Lower lobe of right lung (tissue), 2 donors: ENCODE measurements at regions not wholly inside any gene's neighbourhood (a gene's known extent, or its start where the extent isn't known, plus 50 kb on each side); places are given as distances from the start of the nearest gene placed in this dataset.

Source experiments
- ATAC-seq, 2 donors: fragments of 200-7000 bp; cut with Tn5 transposase; one replicate each; pipeline ENCODE4 v1.9.1; 2020 to 2022; ENCODE audit warnings: mild to moderate bottlenecking in 2 of 2, moderate library complexity in 2 of 2
- DNase-seq: peaks from one replicate; pipeline ENCODE4 v3.0.0-alpha.2; 2020
- H3K27ac ChIP-seq: fragments of 200-600 bp; one replicate; pipeline ENCODE4 v1.8.0; 2022
- H3K27me3 ChIP-seq: fragments of 200-600 bp; one replicate; pipeline ENCODE4 v1.8.0; 2022; ENCODE audit warnings: low read depth
- H3K36me3 ChIP-seq: fragments of 200-600 bp; one replicate; pipeline ENCODE4 v1.8.0; 2022; ENCODE audit warnings: mild to moderate bottlenecking
- H3K4me1 ChIP-seq: fragments of 200-600 bp; one replicate; pipeline ENCODE4 v1.8.0; 2022
- H3K4me3 ChIP-seq: fragments of 200-600 bp; one replicate; pipeline ENCODE4 v1.8.0; 2022; ENCODE audit warnings: mild to moderate bottlenecking
- H3K9me3 ChIP-seq: fragments of 200-600 bp; one replicate; pipeline ENCODE4 v1.8.0; 2022
- intact Hi-C: fragments of 100-400 bp; cut with DNase I; formaldehyde crosslinking; loops from one replicate; pipeline ENCODE4 v1.11.0; 2022
- TF ChIP-seq, protein P1 (sequence below): fragments of 200-600 bp; IDR thresholded peaks from one replicate; pipeline ENCODE4 v1.8.0; 2022; ENCODE audit warnings: antibody characterized with exemption, mild to moderate bottlenecking
- donor health status: DM: no; HTN: yes; CAD: no; lungs with severe emphysema.

DNA sequence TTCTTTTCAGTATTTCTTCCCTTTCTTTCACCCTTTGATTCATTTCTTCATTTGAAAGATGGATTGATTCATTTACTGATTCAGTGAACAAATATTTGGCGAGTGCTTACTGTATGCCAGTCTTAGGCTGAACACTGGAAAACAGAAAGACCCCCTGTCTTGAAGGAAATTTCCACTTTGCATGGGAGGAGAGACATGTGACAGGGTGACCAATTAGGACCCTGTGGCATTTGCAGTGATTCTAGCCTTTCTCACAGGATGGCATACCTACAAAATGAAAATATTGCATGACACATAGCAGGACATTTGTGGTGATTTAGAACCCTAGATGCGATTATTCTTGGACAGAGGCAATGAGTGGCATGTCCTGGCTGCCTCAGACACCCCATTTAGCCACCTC lies 407.2 kb upstream of the SGCD start:
- intact Hi-C loops, result no loop called here
- H3K9me3 ChIP-seq, result no peaks in the 10 kb centered on the region
- ATAC-seq, result no peak
- H3K4me3 ChIP-seq, result no peak overlapping the region
- no peak for DNase-seq
- H3K36me3 ChIP-seq, result no peaks in the 10 kb centered on the region
- H3K4me1 ChIP-seq, result no peaks in the 10 kb centered on the region
- H3K27me3 ChIP-seq, result no peaks in the 10 kb centered on the region
- TF ChIP-seq, protein P1, sequence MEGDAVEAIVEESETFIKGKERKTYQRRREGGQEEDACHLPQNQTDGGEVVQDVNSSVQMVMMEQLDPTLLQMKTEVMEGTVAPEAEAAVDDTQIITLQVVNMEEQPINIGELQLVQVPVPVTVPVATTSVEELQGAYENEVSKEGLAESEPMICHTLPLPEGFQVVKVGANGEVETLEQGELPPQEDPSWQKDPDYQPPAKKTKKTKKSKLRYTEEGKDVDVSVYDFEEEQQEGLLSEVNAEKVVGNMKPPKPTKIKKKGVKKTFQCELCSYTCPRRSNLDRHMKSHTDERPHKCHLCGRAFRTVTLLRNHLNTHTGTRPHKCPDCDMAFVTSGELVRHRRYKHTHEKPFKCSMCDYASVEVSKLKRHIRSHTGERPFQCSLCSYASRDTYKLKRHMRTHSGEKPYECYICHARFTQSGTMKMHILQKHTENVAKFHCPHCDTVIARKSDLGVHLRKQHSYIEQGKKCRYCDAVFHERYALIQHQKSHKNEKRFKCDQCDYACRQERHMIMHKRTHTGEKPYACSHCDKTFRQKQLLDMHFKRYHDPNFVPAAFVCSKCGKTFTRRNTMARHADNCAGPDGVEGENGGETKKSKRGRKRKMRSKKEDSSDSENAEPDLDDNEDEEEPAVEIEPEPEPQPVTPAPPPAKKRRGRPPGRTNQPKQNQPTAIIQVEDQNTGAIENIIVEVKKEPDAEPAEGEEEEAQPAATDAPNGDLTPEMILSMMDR, result no peak
- H3K27ac ChIP-seq, result no peak overlapping the region

DNA sequence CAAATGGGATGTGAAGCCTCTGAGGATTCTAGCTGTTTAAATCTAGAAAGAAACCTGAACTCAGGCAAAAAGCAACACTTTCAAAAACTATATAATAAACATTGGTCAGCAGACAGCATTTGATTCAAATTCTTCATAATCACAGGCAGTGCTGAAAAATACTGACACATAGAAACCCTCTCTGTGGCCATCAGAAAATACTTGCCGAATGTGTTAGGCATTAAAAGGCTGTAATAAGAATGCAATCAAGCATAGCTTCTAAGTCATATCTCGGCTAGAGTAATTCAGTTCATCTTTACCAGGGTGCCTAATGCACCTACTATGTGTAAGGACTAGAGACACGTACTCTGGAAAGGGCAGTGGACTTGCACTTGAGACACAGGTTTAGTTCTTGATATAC lies 405.3 kb upstream of the SGCD start:
- DNase-seq, result no peak
- ATAC-seq, result no peak
- intact Hi-C loops, result no loop called here
- Histone ChIP-seq H3K27ac (no peak overlapping the region), H3K36me3 (no peaks in the 10 kb centered on the region), H3K4me3 (no peak overlapping the region), H3K27me3 (no peaks in the 10 kb centered on the region), H3K4me1 (no peaks in the 10 kb centered on the region), H3K9me3 (no peaks in the 10 kb centered on the region)
- TF ChIP-seq, protein P1, result no peak

DNA sequence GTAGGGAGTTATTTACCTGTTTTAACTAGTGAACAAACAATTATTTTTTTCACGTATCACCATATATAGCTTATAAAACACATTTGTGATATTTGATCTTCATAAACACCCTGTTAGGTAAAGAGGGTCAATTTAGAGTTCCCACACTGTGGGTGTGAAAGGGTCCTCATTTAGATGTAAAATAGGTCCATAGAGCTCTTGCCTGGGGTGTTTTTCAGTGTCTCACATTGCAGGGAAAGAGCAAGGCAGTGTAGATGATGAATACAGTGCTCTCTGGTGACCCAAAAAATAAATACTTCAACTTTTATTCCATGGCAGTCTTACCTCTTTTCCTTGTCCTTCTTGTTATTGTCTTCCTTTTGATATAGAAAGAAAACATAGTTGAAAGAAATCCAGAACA lies 403.2 kb upstream of the SGCD start:
- DNase-seq (no peak), ATAC-seq (no peak)
- Histone ChIP-seq H3K27me3 (no peaks in the 10 kb centered on the region), H3K27ac (no peak overlapping the region), H3K4me1 (no peaks in the 10 kb centered on the region), H3K9me3 (no peaks in the 10 kb centered on the region), H3K4me3 (no peak overlapping the region), H3K36me3 (no peaks in the 10 kb centered on the region)
- TF ChIP-seq, protein P1, result no peak
- intact Hi-C loops, result no loop called here

DNA sequence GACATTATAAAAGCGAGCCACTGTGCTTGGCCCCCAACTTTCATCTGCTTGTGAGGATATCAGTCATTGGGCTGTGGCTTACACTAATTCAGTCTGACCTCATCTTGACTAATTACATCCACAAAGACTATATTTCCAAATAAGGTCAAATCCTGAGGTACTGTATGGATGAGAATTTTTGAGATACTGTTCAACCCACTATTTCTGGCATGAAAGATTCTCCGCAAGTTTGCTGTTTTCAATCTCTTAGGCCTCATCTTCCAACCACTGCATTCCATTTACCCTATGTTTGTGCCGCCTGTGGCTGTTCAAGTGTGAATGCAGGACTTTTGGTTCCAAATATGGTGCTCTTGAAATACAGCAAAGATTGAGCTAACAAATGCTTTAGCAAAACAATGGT lies 400.9 kb upstream of the SGCD start:
- no peak for ATAC-seq
- TF ChIP-seq, protein P1, result no peak
- H3K27me3 ChIP-seq, result no peaks in the 10 kb centered on the region
- intact Hi-C loops, result no loop called here
- no peaks in the 10 kb centered on the region for H3K4me1 ChIP-seq
- no peak overlapping the region for H3K4me3 ChIP-seq
- no peak for DNase-seq
- no peaks in the 10 kb centered on the region for H3K9me3 ChIP-seq
- no peaks in the 10 kb centered on the region for H3K36me3 ChIP-seq
- H3K27ac ChIP-seq, result no peak overlapping the region

DNA sequence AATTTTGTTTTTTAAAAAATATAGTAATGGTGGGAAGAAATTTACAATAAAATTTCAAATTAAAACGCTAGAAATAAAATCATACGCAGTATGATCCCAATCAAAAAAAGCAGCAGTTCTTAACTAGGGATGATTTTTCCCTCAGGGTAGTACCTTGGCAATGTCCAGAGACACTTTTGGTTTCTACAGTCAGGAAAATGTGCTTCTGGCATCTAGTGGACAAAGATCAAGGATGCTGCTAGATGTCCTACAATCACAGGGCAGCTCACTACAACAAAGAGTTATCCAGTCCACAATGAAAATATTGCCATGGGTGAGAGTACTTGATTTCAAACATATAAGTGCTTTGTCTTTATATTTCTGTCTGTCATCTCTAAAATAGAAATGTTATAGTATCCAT lies 400.2 kb upstream of the SGCD start:
- Histone ChIP-seq H3K9me3 (no peaks in the 10 kb centered on the region), H3K4me1 (no peaks in the 10 kb centered on the region), H3K36me3 (no peaks in the 10 kb centered on the region), H3K27ac (no peak overlapping the region), H3K4me3 (no peak overlapping the region), H3K27me3 (no peaks in the 10 kb centered on the region)
- ATAC-seq (no peak), DNase-seq (no peak)
- intact Hi-C loops, result no loop called here
- TF ChIP-seq, protein P1, result no peak

DNA sequence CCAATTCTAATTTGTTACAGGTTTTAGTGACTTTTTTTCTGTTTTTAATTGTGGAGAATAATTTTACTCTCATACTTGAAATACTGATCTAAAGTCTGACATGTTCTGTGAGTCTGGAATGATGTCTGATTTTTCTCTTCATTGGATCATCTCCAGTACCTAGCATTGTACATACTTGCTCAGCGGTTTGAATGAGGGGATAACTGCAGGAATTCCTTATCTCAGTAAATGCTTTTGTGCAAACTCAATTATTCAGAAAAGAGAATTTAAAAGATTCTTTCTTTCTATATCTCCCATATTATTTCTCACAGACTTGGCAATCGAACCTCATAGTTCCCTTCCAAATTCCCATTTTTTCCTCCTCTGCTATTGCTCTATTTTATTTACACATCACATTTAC lies 397.9 kb upstream of the SGCD start:
- TF ChIP-seq, protein P1, result no peak
- Histone ChIP-seq H3K4me1 (no peaks in the 10 kb centered on the region), H3K27me3 (no peaks in the 10 kb centered on the region), H3K9me3 (no peaks in the 10 kb centered on the region), H3K27ac (no peak overlapping the region), H3K36me3 (no peaks in the 10 kb centered on the region), H3K4me3 (no peak overlapping the region)
- ATAC-seq (no peak), DNase-seq (no peak)
- intact Hi-C loops, result no loop called here
